Cerebellar nuclear complex (tissue), 1 donor: ENCODE measurements at regions not wholly inside any gene's neighbourhood (a gene's known extent, or its start where the extent isn't known, plus 50 kb on each side); places are given as distances from the start of the nearest gene placed in this dataset.

ENCODE experiments used
- DNase-seq, 2 experiments: peaks; one replicate each; lab custom pipeline; 2025; lab: John Stamatoyannopoulos, UW

GRCh38 chr5:98564836-98565235 is 208.6 kb upstream of the RGMB start:
- DNase-seq, result no peak

- DNase-seq, result no peak
Observed at GRCh38 chr5:98568336-98568735, 205.1 kb upstream of the RGMB start.

GRCh38 chr5:98569288-98569687 is 204.2 kb upstream of the RGMB start:
- DNase-seq, result no peak

- DNase-seq, result no peak
Observed at GRCh38 chr5:98570010-98570409, 203.5 kb upstream of the RGMB start.

- DNase-seq, result no peak
Observed at GRCh38 chr5:98570661-98571191, 202.7 kb upstream of the RGMB start.

GRCh38 chr5:98573834-98574320 is 199.6 kb upstream of the RGMB start:
- no peak for DNase-seq

- DNase-seq, result no peak
Observed at GRCh38 chr5:98576275-98576674, 197.2 kb upstream of the RGMB start.

GRCh38 chr5:98578438-98578837 is 195.0 kb upstream of the RGMB start:
- DNase-seq, result no peak

GRCh38 chr5:98581112-98581997 is 192.1 kb upstream of the RGMB start:
- no peak for DNase-seq

- DNase-seq, result no peak
Observed at GRCh38 chr5:98583586-98583985, 189.9 kb upstream of the RGMB start.

GRCh38 chr5:98585661-98586310 is 187.7 kb upstream of the RGMB start:
- DNase-seq, result no peak

GRCh38 chr5:98586581-98586980 is 186.9 kb upstream of the RGMB start:
- no peak for DNase-seq

- no peak for DNase-seq
Observed at GRCh38 chr5:98587166-98587565, 186.3 kb upstream of the RGMB start.

- DNase-seq, result no peak
Observed at GRCh38 chr5:98588215-98588614, 185.2 kb upstream of the RGMB start.

- DNase-seq, result no peak
Observed at GRCh38 chr5:98593418-98593817, 180.0 kb upstream of the RGMB start.

- no peak for DNase-seq
Observed at GRCh38 chr5:98594098-98594497, 179.4 kb upstream of the RGMB start.

- no peak for DNase-seq
Observed at GRCh38 chr5:98599016-98599415, 174.4 kb upstream of the RGMB start.

GRCh38 chr5:98602534-98603112 is 170.8 kb upstream of the RGMB start:
- DNase-seq, result no peak

GRCh38 chr5:98603456-98603855 is 170.0 kb upstream of the RGMB start:
- DNase-seq, result no peak

GRCh38 chr5:98604301-98604700 is 169.2 kb upstream of the RGMB start:
- no peak for DNase-seq

- no peak for DNase-seq
Observed at GRCh38 chr5:98604721-98605425, 168.6 kb upstream of the RGMB start.

GRCh38 chr5:98605426-98605825 is 168.0 kb upstream of the RGMB start:
- DNase-seq, result no peak
